ENCODE measurements at regions not wholly inside any gene's neighbourhood (a gene's known extent, or its start where the extent isn't known, plus 50 kb on each side); places are given as distances from the start of the nearest gene placed in this dataset.

GRCh38 chr6:8321671-8322404 lies 113.5 kb downstream of the SLC35B3 start:
- no peak for TF ChIP-seq SUZ12 (IDR thresholded peaks at IDR 0.05)
- TF ChIP-seq L3MBTL2 (conservative IDR thresholded peaks at IDR 0.05) = no peak
- TF ChIP-seq TARDBP (IDR thresholded peaks at IDR 0.05) = no peak
- TF ChIP-seq ELF4 (IDR thresholded peaks at IDR 0.05) = no peak
- TF ChIP-seq FOXM1 (IDR thresholded peaks at IDR 0.05; ENCODE audit: borderline replicate concordance) = no peak

Data from HEK293T (cell line).